CD4-positive, alpha-beta T cell (primary cell): ENCODE measurements at regions not wholly inside any gene's neighbourhood (a gene's known extent, or its start where the extent isn't known, plus 50 kb on each side); places are given as distances from the start of the nearest gene placed in this dataset.

ENCODE experiments used
- ATAC-seq: fragments of 200-7000 bp; cut with Tn5 transposase; one replicate; pipeline ENCODE4 v1.10.0; 2022; ENCODE audit warnings: mild to moderate bottlenecking; ENCODE audit not compliant: poor library complexity
- CTCF ChIA-PET: fragments of 350-600 bp; sonication (Branson Sonifier 250); formaldehyde crosslinking; loops from one replicate; lab custom pipeline; 2021; ENCODE audit warnings: antibody characterized with exemption, inconsistent platforms; lab: Charles Lee
- POLR2A ChIA-PET: fragments of 350-600 bp; sonication (Branson Sonifier 250); formaldehyde crosslinking; loops from one replicate; lab custom pipeline; 2021; ENCODE audit warnings: antibody characterized with exemption, inconsistent platforms; lab: Charles Lee
- DNase-seq, 14 experiments: peaks; one replicate each; pipeline ENCODE4 v3.0.0-alpha.2; 2013 to 2020; ENCODE audit warnings: mixed read lengths in 2 of 14
- H3K27ac ChIP-seq, 2 donors: one replicate each; pipeline versions ENCODE4 v1.5.1 to v1.7.0; 2013; ENCODE audit warnings: low read length in 2 of 2, low read depth in 1 of 2, mild to moderate bottlenecking in 1 of 2
- H3K27me3 ChIP-seq, 2 experiments: 1 replicate in 1 of 2; 2 replicates in 1 of 2; pipeline versions ENCODE4 v1.6.1 to v1.7.0; 2013; ENCODE audit warnings: low read length in 2 of 2, control low read depth in 1 of 2, mild to moderate bottlenecking in 1 of 2, moderate library complexity in 1 of 2; ENCODE audit not compliant: insufficient read depth in 2 of 2, control insufficient read depth in 1 of 2
- H3K36me3 ChIP-seq: one replicate; pipeline ENCODE4 v1.6.1; 2013; ENCODE audit warnings: low read length, control low read depth; ENCODE audit not compliant: insufficient read depth
- H3K4me1 ChIP-seq: one replicate; pipeline ENCODE4 v1.6.1; 2013; ENCODE audit warnings: low read length, control low read depth; ENCODE audit not compliant: insufficient read depth
- H3K4me3 ChIP-seq: one replicate; pipeline ENCODE4 v1.5.1; 2013; ENCODE audit warnings: mild to moderate bottlenecking, low read length, moderate library complexity
- H3K9me3 ChIP-seq, 2 experiments: 1 replicate in 1 of 2; 2 replicates in 1 of 2; pipeline versions ENCODE4 v1.6.1 to v1.7.0; 2013; ENCODE audit warnings: low read length in 2 of 2, mild to moderate bottlenecking in 2 of 2, control low read depth in 1 of 2, moderate library complexity in 1 of 2; ENCODE audit not compliant: control insufficient read depth in 1 of 2, insufficient read depth in 1 of 2
- H3K27ac Mint-ChIP-seq: one replicate; pipeline ENCODE4 v1.8.0; 2020; ENCODE audit warnings: mixed read lengths
- H3K27me3 Mint-ChIP-seq: one replicate; pipeline ENCODE4 v1.8.0; 2021; ENCODE audit warnings: mixed read lengths
- H3K36me3 Mint-ChIP-seq: one replicate; pipeline ENCODE4 v1.8.0; 2021; ENCODE audit warnings: low read depth, mixed read lengths
- H3K4me1 Mint-ChIP-seq: one replicate; pipeline ENCODE4 v1.8.0; 2021; ENCODE audit warnings: low read depth, mixed read lengths
- H3K4me3 Mint-ChIP-seq: one replicate; pipeline ENCODE4 v1.8.0; 2020; ENCODE audit warnings: mild to moderate bottlenecking, mixed read lengths
- H3K9me3 Mint-ChIP-seq: one replicate; pipeline ENCODE4 v1.8.0; 2020; ENCODE audit warnings: mixed read lengths
- intact Hi-C, 2 experiments: fragments of 100-400 bp; cut with DNase I in 1 of 2; cut with micrococcal nuclease in 1 of 2; formaldehyde crosslinking; loops; one replicate each; pipeline versions ENCODE4 v1.15.1 to v1.9.0; 2023 to 2025; cut with DNase I, micrococcal nuclease
- TF ChIP-seq, protein P1 (sequence below): fragments of 200-600 bp; IDR thresholded peaks from one replicate; pipeline ENCODE4 v1.8.0; 2022; ENCODE audit warnings: antibody characterized with exemption, mild to moderate bottlenecking

DNA sequence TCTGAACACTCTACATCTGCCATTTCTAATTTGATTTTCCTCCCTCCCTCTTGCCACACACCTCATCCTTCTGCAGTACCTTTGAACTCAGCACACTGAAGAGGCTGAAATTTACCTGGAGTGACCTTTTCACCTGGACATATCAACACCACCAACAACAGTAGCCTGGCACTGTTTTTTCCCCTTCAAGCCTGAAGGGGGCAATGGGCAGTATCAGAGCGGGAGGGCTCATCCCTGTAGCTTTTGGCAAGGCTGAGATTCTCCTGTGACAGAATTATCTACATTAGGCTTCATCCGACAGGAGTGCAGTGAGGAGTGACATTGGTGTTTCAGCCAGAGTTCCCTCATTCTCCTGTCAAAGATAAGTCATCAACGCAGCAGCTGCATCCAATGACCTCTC is 312.8 kb upstream of the SPTLC3 start:
- Histone ChIP-seq H3K27me3 (no peaks in the 10 kb centered on the region), H3K4me3 (no peak overlapping the region), H3K27ac (no peak overlapping the region), H3K36me3 (no peaks in the 10 kb centered on the region), H3K9me3 (no peaks in the 10 kb centered on the region), H3K4me1 (no peaks in the 10 kb centered on the region)
- POLR2A ChIA-PET, result no interaction called here
- ATAC-seq (no peak), DNase-seq (no peak)
- no peaks in the 10 kb centered on the region for H3K36me3 Mint-ChIP-seq
- TF ChIP-seq, protein P1, sequence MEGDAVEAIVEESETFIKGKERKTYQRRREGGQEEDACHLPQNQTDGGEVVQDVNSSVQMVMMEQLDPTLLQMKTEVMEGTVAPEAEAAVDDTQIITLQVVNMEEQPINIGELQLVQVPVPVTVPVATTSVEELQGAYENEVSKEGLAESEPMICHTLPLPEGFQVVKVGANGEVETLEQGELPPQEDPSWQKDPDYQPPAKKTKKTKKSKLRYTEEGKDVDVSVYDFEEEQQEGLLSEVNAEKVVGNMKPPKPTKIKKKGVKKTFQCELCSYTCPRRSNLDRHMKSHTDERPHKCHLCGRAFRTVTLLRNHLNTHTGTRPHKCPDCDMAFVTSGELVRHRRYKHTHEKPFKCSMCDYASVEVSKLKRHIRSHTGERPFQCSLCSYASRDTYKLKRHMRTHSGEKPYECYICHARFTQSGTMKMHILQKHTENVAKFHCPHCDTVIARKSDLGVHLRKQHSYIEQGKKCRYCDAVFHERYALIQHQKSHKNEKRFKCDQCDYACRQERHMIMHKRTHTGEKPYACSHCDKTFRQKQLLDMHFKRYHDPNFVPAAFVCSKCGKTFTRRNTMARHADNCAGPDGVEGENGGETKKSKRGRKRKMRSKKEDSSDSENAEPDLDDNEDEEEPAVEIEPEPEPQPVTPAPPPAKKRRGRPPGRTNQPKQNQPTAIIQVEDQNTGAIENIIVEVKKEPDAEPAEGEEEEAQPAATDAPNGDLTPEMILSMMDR, result no peak
- intact Hi-C loops, result no loop called here
- no peak overlapping the region for H3K27ac Mint-ChIP-seq
- H3K4me1 Mint-ChIP-seq, result no peaks in the 10 kb centered on the region
- no peaks in the 10 kb centered on the region for H3K27me3 Mint-ChIP-seq
- CTCF ChIA-PET, result no interaction called here
- H3K4me3 Mint-ChIP-seq, result no peak overlapping the region
- peaks cover 10% of the 10 kb centered on the region for H3K9me3 Mint-ChIP-seq

DNA sequence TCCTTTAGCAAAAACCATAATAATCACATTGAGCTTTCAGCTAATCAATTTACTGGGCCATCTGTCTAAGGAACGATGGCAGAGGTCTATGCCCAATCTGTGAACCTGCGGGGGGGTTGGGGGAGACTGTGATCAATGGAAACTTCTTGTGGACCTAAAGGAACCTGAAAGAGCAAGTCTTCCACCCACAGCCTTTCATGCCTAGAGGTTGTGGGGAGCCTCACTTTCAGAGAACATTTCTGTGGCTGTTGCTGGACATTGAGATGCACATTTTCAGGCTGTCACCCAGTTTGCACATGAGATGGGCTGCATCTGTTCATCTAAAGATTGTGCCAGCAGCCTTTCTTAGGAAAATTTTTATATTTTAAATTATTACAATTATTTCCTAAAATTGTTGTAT is 310.0 kb upstream of the SPTLC3 start:
- Mint-ChIP-seq H3K36me3 (no peaks in the 10 kb centered on the region), H3K27me3 (no peaks in the 10 kb centered on the region), H3K27ac (no peak overlapping the region), H3K9me3 (peaks cover 2% of the 10 kb centered on the region), H3K4me1 (no peaks in the 10 kb centered on the region), H3K4me3 (no peak overlapping the region)
- DNase-seq (no peak), ATAC-seq (no peak)
- Histone ChIP-seq H3K36me3 (no peaks in the 10 kb centered on the region), H3K4me3 (no peak overlapping the region), H3K27me3 (no peaks in the 10 kb centered on the region), H3K27ac (no peak overlapping the region), H3K4me1 (no peaks in the 10 kb centered on the region), H3K9me3 (no peaks in the 10 kb centered on the region)
- CTCF ChIA-PET, result no interaction called here
- intact Hi-C loops, result no loop called here
- TF ChIP-seq, protein P1, result no peak
- POLR2A ChIA-PET, result no interaction called here

DNA sequence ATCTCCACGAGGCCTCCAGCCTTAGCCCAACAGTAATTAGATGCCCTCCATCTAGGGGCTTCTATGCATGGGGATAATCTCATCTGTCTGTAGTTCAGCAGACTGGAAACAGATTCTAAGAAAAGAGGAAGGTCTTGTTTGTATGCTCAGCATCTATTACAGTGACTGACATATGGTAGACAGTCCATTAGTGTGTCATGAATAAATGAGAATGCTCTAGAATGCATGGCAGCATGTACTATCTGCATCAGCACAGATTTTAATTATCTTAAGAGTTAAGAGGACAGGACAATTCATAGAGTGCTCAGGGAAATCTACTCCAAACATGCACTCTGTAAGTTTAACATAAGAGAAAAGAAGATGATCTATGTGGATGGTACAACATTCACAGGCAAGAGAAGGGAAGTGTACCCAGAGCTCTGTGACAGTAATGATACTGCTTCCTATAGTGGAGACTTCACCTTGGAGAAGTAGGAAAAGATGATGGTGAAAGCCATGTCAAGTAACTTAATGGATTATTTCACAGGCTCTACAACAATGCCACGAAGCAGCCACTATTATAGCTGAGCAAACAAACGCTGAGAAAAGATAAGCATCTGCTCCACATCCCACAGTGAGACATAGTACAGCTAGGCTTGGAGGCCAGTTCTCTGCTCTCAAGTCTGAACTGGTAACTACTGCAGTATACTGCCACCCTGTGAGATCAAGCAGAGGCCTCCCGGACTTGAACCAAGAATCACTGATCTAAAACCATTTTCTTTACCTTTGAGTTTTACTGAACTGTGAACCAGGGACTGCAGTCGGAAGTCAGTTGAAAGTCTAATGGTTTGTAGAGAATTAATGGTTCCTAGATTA is 309.2 kb upstream of the SPTLC3 start:
- Mint-ChIP-seq H3K4me1 (no peaks in the 10 kb centered on the region), H3K27me3 (no peaks in the 10 kb centered on the region), H3K4me3 (no peak overlapping the region), H3K36me3 (no peaks in the 10 kb centered on the region), H3K9me3 (peaks cover 5% of the 10 kb centered on the region), H3K27ac (no peak overlapping the region)
- H3K36me3 ChIP-seq, result no peaks in the 10 kb centered on the region
- ChIA-PET CTCF (no interaction called here), POLR2A (no interaction called here)
- H3K27me3 ChIP-seq, result no peaks in the 10 kb centered on the region
- intact Hi-C loops, result no loop called here
- TF ChIP-seq, protein P1, result no peak
- no peaks in the 10 kb centered on the region for H3K4me1 ChIP-seq
- ATAC-seq, result no peak
- H3K9me3 ChIP-seq, result no peaks in the 10 kb centered on the region
- H3K4me3 ChIP-seq, result no peak overlapping the region
- DNase-seq, result no peak
- H3K27ac ChIP-seq, result no peak overlapping the region
